ENCODE measurements at regions not wholly inside any gene's neighbourhood (a gene's known extent, or its start where the extent isn't known, plus 50 kb on each side); places are given as distances from the start of the nearest gene placed in this dataset.
"Not testable (repeated sequence)": the region's sequence is repeated elsewhere in the genome, so short reads cannot be mapped to it uniquely, and the experiment has no call there.

DNA sequence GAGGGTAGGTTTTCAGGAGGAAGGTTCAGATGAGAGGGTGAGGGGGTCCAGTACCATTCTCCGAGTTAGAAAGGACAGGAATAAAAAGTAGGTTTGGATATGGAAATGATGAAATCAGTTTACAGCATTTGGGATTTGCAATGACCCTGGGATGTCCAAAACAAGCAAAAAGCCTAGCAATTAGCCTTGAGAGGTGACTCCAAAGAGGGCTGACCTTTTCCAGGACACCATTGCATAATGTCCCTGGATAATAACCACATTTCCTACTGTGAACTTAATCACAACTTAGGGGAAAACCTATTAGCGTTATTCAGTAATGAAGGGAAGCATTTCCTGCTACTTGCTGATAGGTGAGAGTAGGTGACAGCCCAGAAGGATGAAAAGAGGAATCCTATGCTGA lies 101.4 kb upstream of the ARHGAP42 start:
- no peak for DNase-seq

DNA sequence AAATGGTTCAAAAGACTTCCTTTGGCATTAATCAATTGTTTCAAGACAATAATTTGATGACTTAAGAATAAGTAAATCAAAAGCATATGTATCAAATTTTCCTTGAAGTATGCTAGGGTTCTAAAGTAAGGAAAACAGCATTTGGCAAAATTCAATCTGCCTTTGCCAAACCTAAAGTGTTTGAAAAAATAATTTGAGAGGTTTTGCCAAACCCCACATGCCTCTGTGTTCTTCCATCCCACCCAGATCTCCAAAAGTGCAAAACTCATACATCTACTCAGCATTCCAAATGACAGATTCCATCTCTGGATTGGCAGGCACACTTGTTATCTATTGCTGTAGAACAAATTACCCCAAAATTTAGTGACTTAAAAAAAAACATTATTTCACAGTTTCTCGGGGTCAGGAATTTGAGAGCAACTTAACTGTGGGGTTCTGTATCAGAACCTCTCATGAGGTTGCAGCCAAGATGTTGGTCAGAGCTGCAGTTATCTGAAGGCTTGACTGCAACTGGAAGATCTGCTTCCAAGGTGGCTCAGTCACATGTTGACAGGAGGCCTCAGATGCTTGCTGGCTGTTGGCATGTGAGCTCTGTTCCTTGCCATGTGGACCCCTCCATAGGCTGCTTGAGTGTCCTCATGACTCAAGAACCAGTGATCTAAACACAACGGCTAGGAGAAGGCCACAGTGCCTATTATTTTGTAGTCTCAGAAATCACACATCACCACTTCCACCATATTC lies 100.6 kb upstream of the ARHGAP42 start:
- DNase-seq: no peak

- DNase-seq: no peak
These were observed 94.3 kb upstream of the ARHGAP42 start for GRCh38 chr11:100592619-100593260.

DNA sequence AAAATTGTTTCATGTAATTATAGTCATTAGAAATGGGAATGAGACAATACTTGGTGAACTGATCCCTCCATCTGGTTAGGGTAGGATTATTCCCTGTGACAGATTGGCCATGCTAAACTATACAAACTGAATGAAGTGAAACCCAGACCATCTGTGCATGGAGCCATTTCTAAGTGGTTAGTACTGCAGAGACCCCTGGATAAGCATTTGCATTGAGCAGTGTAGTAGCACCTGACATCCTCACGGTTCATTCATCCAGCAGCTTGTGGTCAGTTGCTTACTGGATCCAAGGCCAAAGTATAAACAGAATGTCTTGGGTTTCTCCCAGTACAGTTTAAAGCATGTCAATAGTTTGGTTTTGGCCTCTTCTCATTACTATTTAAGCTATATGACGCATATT lies 93.8 kb upstream of the ARHGAP42 start:
- DNase-seq: peak; percentile 4

GRCh38 chr11:100594320-100594719 lies 92.8 kb upstream of the ARHGAP42 start:
- DNase-seq: no peak

- DNase-seq: no peak
These were observed 86.1 kb upstream of the ARHGAP42 start for GRCh38 chr11:100600941-100601340.

- DNase-seq: no peak
These were observed 84.4 kb upstream of the ARHGAP42 start for GRCh38 chr11:100602716-100603115.

- not testable (repeated sequence) for DNase-seq
These were observed 79.3 kb upstream of the ARHGAP42 start for GRCh38 chr11:100607761-100608160.

- no peak for DNase-seq
These were observed 74.3 kb upstream of the ARHGAP42 start for GRCh38 chr11:100612766-100613165.

GRCh38 chr11:100618914-100619313 lies 68.2 kb upstream of the ARHGAP42 start:
- DNase-seq: no peak

GRCh38 chr11:100619484-100619883 lies 67.6 kb upstream of the ARHGAP42 start:
- peak; percentile 72 for DNase-seq

GRCh38 chr11:100622404-100622803 lies 64.7 kb upstream of the ARHGAP42 start:
- DNase-seq: no peak

GRCh38 chr11:100624346-100624745 lies 62.7 kb upstream of the ARHGAP42 start:
- no peak for DNase-seq

- no peak for DNase-seq
These were observed 62.0 kb upstream of the ARHGAP42 start for GRCh38 chr11:100625041-100625440.

GRCh38 chr11:100629671-100630070 lies 57.4 kb upstream of the ARHGAP42 start:
- peak; percentile 19 for DNase-seq

- no peak for DNase-seq
These were observed 56.2 kb upstream of the ARHGAP42 start for GRCh38 chr11:100630898-100631297.

- DNase-seq: no peak
These were observed 55.8 kb upstream of the ARHGAP42 start for GRCh38 chr11:100631316-100631715.

GRCh38 chr11:100632941-100633452 lies 54.1 kb upstream of the ARHGAP42 start:
- DNase-seq: peak; percentile 1

GRCh38 chr11:100635194-100635593 lies 51.9 kb upstream of the ARHGAP42 start:
- no peak for DNase-seq

GRCh38 chr11:100636536-100636935 lies 50.6 kb upstream of the ARHGAP42 start:
- DNase-seq: no peak
